DMS 273 (cell line): ENCODE measurements at regions not wholly inside any gene's neighbourhood (a gene's known extent, or its start where the extent isn't known, plus 50 kb on each side); places are given as distances from the start of the nearest gene placed in this dataset.

ENCODE experiments used
- DNase-seq: peaks from one replicate; lab custom pipeline; 2025; ENCODE audit not compliant: unreplicated experiment; lab: John Stamatoyannopoulos, UW

DNA sequence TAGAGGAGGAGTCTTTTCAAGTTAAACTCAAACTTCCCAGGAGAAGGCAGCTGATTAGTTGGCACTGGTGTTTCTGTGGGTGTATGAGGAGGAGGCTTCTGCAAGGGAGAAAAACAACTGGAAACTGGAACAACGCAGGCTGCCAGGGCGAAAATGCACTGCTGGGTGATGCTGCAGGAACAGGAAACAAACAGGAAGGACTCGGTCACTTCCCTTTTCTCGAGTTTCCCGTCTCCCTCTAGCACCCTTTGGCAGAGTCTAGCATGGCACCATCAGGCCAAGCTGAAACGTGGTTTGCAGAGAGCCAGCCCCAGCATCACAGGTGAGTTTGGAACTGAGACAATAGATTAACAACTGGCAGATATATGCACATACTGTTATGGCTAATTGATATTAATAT lies 77.5 kb upstream of the CAST start:
- no peak for DNase-seq

- no peak for DNase-seq
Observed at GRCh38 chr5:96588539-96588938, 73.6 kb upstream of the CAST start.

GRCh38 chr5:96590796-96591195 lies 71.4 kb upstream of the CAST start:
- DNase-seq, result no peak

- DNase-seq, result peak; percentile 37
Observed at GRCh38 chr5:96595300-96596090, 66.7 kb upstream of the CAST start.

- no peak for DNase-seq
Observed at GRCh38 chr5:96597438-96598020, 64.6 kb upstream of the CAST start.

- DNase-seq, result no peak
Observed at GRCh38 chr5:96601200-96601599, 61.0 kb upstream of the CAST start.

DNA sequence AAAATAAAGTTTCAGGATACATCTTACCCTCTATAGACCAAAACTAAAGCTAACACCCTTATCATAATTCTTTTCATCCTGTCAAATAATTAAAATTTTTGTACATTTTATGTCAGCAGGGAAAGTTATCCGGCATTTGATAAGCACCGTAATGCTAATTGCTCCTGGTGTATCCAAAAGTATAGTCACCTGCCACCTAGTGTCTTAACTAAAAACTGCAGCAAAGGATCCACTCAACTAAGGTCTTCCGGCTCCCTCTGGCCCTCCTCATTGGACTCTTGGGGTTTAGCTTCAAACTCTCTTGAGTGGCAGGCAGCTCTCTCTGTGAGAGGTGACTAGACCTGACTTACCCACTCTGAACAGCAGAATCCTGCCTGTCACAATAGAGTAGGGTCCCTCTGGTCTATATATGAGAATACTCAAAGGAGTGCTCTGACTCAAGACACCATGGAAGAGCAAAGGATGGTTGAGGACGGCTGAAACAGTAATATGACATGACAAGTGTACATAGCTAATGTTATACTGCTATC lies 60.4 kb upstream of the CAST start:
- DNase-seq, result peak; percentile 89

- DNase-seq, result no peak
Observed at GRCh38 chr5:96602776-96603175, 59.4 kb upstream of the CAST start.

DNA sequence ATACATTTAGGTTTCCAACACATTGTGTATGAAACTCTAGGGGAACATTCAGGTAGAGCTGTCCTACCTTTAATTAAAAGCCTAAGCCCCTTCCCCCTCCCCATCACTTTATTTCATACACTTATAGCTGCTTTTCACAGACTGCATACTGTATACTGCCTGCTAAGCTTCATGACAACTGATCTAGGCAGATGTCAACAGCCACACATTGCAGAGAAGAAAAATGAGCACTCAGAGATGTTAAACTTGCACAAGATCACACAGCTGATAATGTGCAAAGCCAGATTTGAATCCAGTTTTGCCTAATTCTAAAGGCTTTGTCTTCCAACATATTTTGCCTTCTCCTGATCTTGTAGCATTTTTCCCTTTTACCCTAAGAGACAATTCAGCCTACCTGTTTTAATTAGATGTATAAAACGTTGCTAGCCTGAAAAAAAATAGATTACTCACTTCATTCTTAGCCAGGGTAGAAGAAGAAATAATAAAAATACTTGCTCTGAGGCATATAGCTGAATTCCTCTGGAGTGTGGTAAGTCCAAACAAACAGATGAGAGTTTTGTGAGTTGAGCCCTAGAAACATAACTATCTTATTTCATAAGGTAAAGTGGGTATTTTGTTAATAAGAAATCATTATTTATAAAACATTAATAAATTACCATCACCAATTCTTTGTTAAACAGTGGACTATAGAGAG lies 56.9 kb upstream of the CAST start:
- no peak for DNase-seq

- no peak for DNase-seq
Observed at GRCh38 chr5:96609369-96609768, 52.8 kb upstream of the CAST start.

GRCh38 chr5:96610747-96611146 lies 51.4 kb upstream of the CAST start:
- no peak for DNase-seq

- DNase-seq, result no peak
Observed at GRCh38 chr5:96611946-96612345, 50.2 kb upstream of the CAST start.
